ENCODE measurements at regions not wholly inside any gene's neighbourhood (a gene's known extent, or its start where the extent isn't known, plus 50 kb on each side); places are given as distances from the start of the nearest gene placed in this dataset.

DNA sequence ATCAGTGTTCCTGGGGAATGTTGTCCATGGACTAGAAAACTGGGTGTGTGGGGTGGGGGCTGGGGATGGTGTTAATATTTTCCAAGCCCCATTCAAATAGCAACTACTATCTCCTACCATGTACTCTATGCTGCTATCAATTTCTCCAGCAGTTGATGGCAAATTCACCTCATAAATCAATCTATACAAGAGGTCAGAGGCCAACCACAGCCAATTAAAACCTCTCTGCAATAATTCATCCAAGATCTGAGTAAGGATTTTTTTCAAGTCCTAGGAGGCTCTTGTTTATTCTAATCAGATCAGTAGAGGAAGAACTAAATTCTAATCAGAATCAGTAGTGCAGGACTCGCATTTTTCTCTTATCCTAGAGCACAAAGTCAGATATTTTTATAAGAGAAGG lies 73.4 kb upstream of the WT1 start:
- H3K4me3 ChIP-seq (ENCODE audit: control insufficient read depth, low read depth, low read length) = no peak overlapping the region
- TF ChIP-seq, protein P1, sequence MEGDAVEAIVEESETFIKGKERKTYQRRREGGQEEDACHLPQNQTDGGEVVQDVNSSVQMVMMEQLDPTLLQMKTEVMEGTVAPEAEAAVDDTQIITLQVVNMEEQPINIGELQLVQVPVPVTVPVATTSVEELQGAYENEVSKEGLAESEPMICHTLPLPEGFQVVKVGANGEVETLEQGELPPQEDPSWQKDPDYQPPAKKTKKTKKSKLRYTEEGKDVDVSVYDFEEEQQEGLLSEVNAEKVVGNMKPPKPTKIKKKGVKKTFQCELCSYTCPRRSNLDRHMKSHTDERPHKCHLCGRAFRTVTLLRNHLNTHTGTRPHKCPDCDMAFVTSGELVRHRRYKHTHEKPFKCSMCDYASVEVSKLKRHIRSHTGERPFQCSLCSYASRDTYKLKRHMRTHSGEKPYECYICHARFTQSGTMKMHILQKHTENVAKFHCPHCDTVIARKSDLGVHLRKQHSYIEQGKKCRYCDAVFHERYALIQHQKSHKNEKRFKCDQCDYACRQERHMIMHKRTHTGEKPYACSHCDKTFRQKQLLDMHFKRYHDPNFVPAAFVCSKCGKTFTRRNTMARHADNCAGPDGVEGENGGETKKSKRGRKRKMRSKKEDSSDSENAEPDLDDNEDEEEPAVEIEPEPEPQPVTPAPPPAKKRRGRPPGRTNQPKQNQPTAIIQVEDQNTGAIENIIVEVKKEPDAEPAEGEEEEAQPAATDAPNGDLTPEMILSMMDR (IDR thresholded peaks at IDR 0.05; ENCODE audit: control insufficient read depth, insufficient read depth, low read depth, low read length, missing control alignments) = no peak
- DNase-seq (ENCODE audit: low read depth) = no peak

DNA sequence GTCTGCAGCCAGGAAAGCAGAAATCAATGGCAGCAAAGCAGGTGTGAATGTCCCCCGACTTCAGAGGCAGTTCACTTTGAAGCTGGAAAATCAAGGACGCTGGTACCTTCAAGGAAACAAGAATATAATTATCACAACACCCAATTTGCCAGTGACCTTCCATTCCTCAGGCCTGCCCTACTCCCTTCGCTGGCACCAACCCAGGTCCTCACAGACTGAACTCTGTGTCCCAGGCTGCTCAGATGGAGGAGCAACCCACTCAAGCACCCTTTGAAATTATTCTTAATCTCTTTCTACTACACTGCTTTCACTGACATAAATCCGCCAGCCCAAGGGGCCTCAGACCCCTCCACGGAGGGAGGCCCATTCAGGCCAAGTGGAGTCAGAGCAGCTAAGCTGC lies 64.7 kb upstream of the WT1 start:
- no peak overlapping the region for H3K4me3 ChIP-seq (ENCODE audit: control insufficient read depth, low read depth, low read length)
- TF ChIP-seq, protein P1 (IDR thresholded peaks at IDR 0.05; ENCODE audit: control insufficient read depth, insufficient read depth, low read depth, low read length, missing control alignments) = no peak
- no peak for DNase-seq (ENCODE audit: low read depth)

DNA sequence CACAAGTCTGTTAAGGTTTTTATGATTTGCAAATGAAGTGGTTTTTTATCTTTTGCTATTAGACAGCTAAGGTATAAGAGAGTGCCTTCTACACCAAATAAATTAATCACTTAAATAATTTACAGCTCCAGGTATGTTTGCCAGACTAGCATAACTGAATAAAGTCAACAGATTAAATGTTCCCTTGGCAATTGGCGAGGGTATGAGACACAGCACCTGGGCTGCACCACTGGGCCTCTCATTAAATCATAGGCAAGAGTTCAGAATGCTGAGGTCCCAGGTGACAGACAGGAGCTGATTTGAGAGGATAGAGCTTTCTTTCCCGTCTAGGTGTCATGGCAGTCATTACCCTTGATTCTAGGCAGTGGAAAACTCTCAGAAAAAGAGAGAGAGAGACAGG lies 62.6 kb upstream of the WT1 start:
- H3K4me3 ChIP-seq (ENCODE audit: control insufficient read depth, low read depth, low read length) = no peak overlapping the region
- TF ChIP-seq, protein P1 (IDR thresholded peaks at IDR 0.05; ENCODE audit: control insufficient read depth, insufficient read depth, low read depth, low read length, missing control alignments) = no peak
- DNase-seq (ENCODE audit: low read depth) = no peak

DNA sequence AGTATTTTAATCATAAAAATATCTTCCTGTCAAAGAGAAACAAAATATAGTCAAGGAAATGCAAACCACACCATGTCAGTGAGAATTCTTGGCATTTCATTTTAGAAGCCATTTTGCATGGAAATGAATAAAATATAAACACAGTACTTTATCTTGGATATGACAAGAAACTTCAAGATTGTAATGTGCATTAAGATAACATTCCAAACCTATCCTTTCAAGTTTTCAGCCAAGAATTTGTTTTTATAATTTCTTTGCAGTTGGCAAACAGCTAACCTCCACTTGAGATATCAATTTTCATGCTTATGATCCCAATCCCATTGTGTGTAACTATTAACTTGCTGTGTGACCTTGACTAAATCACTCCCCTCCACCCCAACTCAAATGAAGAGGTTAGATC lies 59.3 kb upstream of the WT1 start:
- H3K4me3 ChIP-seq (ENCODE audit: control insufficient read depth, low read depth, low read length) = no peak overlapping the region
- TF ChIP-seq, protein P1 (IDR thresholded peaks at IDR 0.05; ENCODE audit: control insufficient read depth, insufficient read depth, low read depth, low read length, missing control alignments) = no peak
- no peak for DNase-seq (ENCODE audit: low read depth)

DNA sequence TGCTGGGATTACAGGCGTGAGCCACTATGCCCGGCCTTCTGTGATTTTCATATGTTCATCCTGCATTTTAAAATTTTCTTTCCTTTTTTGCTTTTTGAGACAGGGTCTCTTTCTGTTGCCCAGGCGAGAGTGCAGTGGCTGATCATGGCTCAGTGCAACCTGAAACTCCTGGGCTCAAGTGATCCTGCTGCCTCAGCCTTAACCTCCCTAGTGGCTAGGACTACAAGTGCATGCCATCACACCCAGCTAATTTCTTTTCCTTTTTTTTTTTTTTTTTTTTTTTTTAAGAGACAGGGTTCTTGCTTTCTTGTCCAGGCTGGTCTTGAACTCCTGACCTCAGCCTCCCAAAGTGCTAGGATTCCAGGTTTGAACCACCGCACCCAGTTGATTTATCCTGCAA lies 54.1 kb upstream of the WT1 start:
- no peak overlapping the region for H3K4me3 ChIP-seq (ENCODE audit: control insufficient read depth, low read depth, low read length)
- no peak for DNase-seq (ENCODE audit: low read depth)
- TF ChIP-seq, protein P1 (IDR thresholded peaks at IDR 0.05; ENCODE audit: control insufficient read depth, insufficient read depth, low read depth, low read length, missing control alignments) = no peak

DNA sequence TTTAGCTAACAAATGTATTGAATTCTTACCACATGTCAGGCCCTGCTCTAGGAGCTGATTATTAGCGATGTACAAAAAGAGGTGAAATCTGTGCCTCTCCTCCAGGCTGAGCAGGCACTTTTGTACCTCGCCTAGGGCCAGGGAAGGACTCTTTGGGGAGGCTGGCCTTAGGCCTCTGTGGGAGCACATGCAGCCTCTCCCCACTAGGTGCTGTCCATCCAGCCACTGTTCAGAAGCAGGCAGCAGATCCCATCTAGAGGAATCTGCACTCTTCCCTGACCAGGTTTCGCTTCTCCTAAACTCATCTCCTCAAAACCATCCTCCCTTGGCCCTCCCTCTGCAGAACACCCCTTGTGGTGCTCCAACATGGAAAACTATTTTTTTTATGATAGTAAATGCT lies 51.9 kb upstream of the WT1 start:
- H3K4me3 ChIP-seq (ENCODE audit: control insufficient read depth, low read depth, low read length) = no peak overlapping the region
- DNase-seq (ENCODE audit: low read depth) = no peak
- TF ChIP-seq, protein P1 (IDR thresholded peaks at IDR 0.05; ENCODE audit: control insufficient read depth, insufficient read depth, low read depth, low read length, missing control alignments) = peak; percentile 15

DNA sequence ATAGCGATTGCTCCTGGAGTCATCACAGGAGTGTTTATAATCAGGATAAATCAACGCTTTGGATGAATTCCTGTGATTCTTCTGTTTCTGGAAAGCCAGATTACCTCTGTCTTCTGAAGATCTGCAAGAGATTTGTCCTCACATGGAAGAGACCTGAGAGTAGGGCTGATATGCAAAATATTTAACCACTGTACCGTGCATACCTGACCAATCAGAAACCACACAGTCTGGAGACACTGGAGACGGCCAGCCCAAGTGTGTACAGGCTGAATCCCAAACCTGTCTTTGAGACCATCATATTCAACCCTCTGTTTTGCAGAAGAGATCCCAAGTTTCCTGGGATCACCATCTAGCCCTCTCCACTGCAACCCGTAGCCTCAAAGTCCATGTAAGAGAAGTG lies 50.4 kb upstream of the WT1 start:
- no peak overlapping the region for H3K4me3 ChIP-seq (ENCODE audit: control insufficient read depth, low read depth, low read length)
- no peak for DNase-seq (ENCODE audit: low read depth)
- TF ChIP-seq, protein P1 (IDR thresholded peaks at IDR 0.05; ENCODE audit: control insufficient read depth, insufficient read depth, low read depth, low read length, missing control alignments) = no peak
